GM12873 (cell line): ENCODE measurements at regions not wholly inside any gene's neighbourhood (a gene's known extent, or its start where the extent isn't known, plus 50 kb on each side); places are given as distances from the start of the nearest gene placed in this dataset.

ENCODE experiments used
- CTCF ChIP-seq: IDR thresholded peaks from 2 replicates; pipeline ENCODE4 v1.5.1; 2012; ENCODE audit warnings: low read depth, mild to moderate bottlenecking, moderate library complexity, low read length, control low read depth; ENCODE audit not compliant: insufficient read depth; ENCODE audit errors: missing control alignments

GRCh38 chrX:39757971-39758370, 339.8 kb downstream of the BCOR start:
- TF ChIP-seq CTCF, result no peak

- TF ChIP-seq CTCF, result no peak
Measured at GRCh38 chrX:39758791-39759525, 338.8 kb downstream of the BCOR start.

GRCh38 chrX:39759526-39760224, 338.1 kb downstream of the BCOR start:
- no peak for TF ChIP-seq CTCF

GRCh38 chrX:39760930-39761329, 336.8 kb downstream of the BCOR start:
- TF ChIP-seq CTCF, result no peak

GRCh38 chrX:39762266-39762841, 335.4 kb downstream of the BCOR start:
- TF ChIP-seq CTCF, result no peak

- TF ChIP-seq CTCF, result no peak
Measured at GRCh38 chrX:39764441-39764914, 333.3 kb downstream of the BCOR start.

GRCh38 chrX:39765327-39765726, 332.4 kb downstream of the BCOR start:
- no peak for TF ChIP-seq CTCF
